ENCODE measurements at regions not wholly inside any gene's neighbourhood (a gene's known extent, or its start where the extent isn't known, plus 50 kb on each side); places are given as distances from the start of the nearest gene placed in this dataset.

DNA sequence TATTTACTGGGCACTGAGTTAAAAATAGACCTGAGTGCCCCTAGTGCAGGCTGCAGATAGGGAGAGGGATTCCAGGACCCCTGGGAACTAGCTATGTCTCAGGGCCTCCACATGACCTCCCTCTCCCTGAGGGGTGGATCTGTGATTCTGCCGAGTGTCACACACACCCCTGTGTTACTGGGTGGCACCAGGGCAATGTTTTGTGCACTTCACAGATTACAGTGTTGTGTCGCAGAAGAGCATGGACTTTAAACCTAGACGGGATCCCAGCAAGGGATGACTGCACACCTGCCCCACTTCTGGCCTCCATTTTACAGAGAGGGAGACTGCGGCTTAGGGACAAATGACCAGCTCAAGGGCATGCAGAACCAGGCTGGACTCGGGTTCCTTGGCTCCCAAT lies 65.6 kb downstream of the ZFP36L2 start:
- Histone ChIP-seq H3K9me3 (ENCODE audit: low read length) (no peaks in the 10 kb centered on the region), H2AFZ (ENCODE audit: low read length) (no peak overlapping the region), H3K79me2 (ENCODE audit: insufficient read depth, low read depth, low read length) (no peaks in the 10 kb centered on the region), H3K27ac (ENCODE audit: low read depth, low read length, poor library complexity, severe bottlenecking) (no peak overlapping the region), H4K20me1 (ENCODE audit: insufficient read depth, low read length) (no peaks in the 10 kb centered on the region), H3K36me3 (ENCODE audit: insufficient read depth, low read length) (no peaks in the 10 kb centered on the region), H3K4me1 (ENCODE audit: insufficient read depth, low read length, poor library complexity, severe bottlenecking) (peaks cover 7% of the 10 kb centered on the region), H3K4me2 (ENCODE audit: low read length) (no peak overlapping the region), H3K9me2 (ENCODE audit: insufficient read depth, low read length) (no peaks in the 10 kb centered on the region), H3K4me3 (ENCODE audit: low read depth, low read length, poor library complexity, severe bottlenecking) (no peak overlapping the region)
- BruUV-seq (replicated peaks): no TSS peak
- DNase-seq (ENCODE audit: low spot score): no peak
- CTCF ChIA-PET (ENCODE audit: unreplicated experiment): no interaction called here
- POLR2A ChIA-PET: interaction anchor here (1.1 kb wide), 1 partner anchor 21 kb away, joined by 6 read pairs; no protein-coding TSS in a partner anchor
- TF ChIP-seq EZH2phosphoT487 (IDR thresholded peaks at IDR 0.05; ENCODE audit: borderline replicate concordance, low read depth, low read length): no peak
- TF ChIP-seq, protein P1, sequence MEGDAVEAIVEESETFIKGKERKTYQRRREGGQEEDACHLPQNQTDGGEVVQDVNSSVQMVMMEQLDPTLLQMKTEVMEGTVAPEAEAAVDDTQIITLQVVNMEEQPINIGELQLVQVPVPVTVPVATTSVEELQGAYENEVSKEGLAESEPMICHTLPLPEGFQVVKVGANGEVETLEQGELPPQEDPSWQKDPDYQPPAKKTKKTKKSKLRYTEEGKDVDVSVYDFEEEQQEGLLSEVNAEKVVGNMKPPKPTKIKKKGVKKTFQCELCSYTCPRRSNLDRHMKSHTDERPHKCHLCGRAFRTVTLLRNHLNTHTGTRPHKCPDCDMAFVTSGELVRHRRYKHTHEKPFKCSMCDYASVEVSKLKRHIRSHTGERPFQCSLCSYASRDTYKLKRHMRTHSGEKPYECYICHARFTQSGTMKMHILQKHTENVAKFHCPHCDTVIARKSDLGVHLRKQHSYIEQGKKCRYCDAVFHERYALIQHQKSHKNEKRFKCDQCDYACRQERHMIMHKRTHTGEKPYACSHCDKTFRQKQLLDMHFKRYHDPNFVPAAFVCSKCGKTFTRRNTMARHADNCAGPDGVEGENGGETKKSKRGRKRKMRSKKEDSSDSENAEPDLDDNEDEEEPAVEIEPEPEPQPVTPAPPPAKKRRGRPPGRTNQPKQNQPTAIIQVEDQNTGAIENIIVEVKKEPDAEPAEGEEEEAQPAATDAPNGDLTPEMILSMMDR (conservative IDR thresholded peaks at IDR 0.05; ENCODE audit: low read length): no peak
- intact Hi-C loops (cut with micrococcal nuclease; ENCODE audit: unreplicated experiment): no loop called here

DNA sequence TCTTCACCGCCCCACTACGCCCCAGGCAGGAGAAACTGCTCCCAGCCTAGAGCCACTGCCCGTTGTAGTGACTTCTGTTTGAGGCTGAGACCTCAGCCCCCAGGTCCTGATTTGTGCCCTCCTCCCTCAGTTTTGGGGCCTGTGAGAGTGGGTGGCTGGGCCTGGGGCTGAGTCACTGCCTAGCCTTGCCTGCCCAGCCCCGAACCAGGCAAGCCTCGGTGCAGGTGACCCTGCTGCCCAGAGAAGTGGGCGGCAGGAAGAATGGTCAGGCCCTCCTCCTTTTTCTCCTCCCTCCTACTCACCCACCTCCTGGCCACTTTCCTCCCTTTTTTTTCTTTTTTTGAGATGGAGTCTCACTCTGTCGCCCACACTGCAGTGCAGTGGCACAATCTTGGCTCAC lies 66.6 kb downstream of the ZFP36L2 start:
- no peak overlapping the region for H3K4me2 ChIP-seq (ENCODE audit: low read length)
- no peak overlapping the region for H2AFZ ChIP-seq (ENCODE audit: low read length)
- H4K20me1 ChIP-seq (ENCODE audit: insufficient read depth, low read length): no peaks in the 10 kb centered on the region
- no peak for DNase-seq (ENCODE audit: low spot score)
- intact Hi-C loops (cut with micrococcal nuclease; ENCODE audit: unreplicated experiment): no loop called here
- ChIA-PET POLR2A (no interaction called here), CTCF (ENCODE audit: unreplicated experiment) (no interaction called here)
- H3K27ac ChIP-seq (ENCODE audit: low read depth, low read length, poor library complexity, severe bottlenecking): no peak overlapping the region
- no peak overlapping the region for H3K4me3 ChIP-seq (ENCODE audit: low read depth, low read length, poor library complexity, severe bottlenecking)
- BruUV-seq (replicated peaks): no TSS peak
- H3K79me2 ChIP-seq (ENCODE audit: insufficient read depth, low read depth, low read length): no peaks in the 10 kb centered on the region
- H3K36me3 ChIP-seq (ENCODE audit: insufficient read depth, low read length): no peaks in the 10 kb centered on the region
- TF ChIP-seq, protein P1 (conservative IDR thresholded peaks at IDR 0.05; ENCODE audit: low read length): no peak
- no peak for TF ChIP-seq EZH2phosphoT487 (IDR thresholded peaks at IDR 0.05; ENCODE audit: borderline replicate concordance, low read depth, low read length)
- H3K9me2 ChIP-seq (ENCODE audit: insufficient read depth, low read length): no peaks in the 10 kb centered on the region
- peaks cover 7% of the 10 kb centered on the region for H3K4me1 ChIP-seq (ENCODE audit: insufficient read depth, low read length, poor library complexity, severe bottlenecking)
- no peaks in the 10 kb centered on the region for H3K9me3 ChIP-seq (ENCODE audit: low read length)

DNA sequence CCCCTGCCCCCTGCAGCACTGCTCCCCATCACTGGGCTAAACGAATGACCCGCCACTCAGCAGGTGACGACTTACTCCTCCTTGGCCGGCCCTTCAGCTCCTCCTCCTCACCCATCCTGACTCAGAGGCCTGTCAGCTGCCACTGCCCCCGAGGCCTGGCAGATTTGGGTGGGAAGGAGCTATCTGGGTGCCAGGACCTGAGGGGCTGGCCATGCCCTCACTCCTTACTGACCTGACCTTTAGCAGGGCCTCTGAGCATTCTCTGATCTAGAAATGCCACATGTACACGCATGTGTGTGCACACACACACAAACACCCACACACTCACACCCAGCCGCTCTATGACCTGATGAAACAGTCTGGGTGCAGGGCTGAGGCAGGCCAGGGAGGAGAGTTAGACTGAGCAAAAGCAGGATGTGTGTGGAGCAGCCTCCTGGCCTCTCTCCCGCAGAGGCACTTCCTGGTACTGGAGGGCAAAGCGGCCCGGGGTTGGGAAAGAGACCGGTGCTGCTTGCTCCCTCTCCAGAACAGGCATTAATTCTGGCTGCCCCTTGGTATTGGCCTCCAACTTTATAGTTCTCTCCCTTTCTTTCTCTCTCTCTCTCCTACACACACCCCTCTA lies 68.0 kb downstream of the ZFP36L2 start:
- Histone ChIP-seq H3K36me3 (ENCODE audit: insufficient read depth, low read length) (no peaks in the 10 kb centered on the region), H3K4me2 (ENCODE audit: low read length) (no peak overlapping the region; the same call in 1 of the 2 replicates), H3K9me2 (ENCODE audit: insufficient read depth, low read length) (no peaks in the 10 kb centered on the region), H3K79me2 (ENCODE audit: insufficient read depth, low read depth, low read length) (no peaks in the 10 kb centered on the region), H3K4me1 (ENCODE audit: insufficient read depth, low read length, poor library complexity, severe bottlenecking) (peaks cover 7% of the 10 kb centered on the region), H3K27ac (ENCODE audit: low read depth, low read length, poor library complexity, severe bottlenecking) (no peak overlapping the region), H2AFZ (ENCODE audit: low read length) (no peak overlapping the region), H4K20me1 (ENCODE audit: insufficient read depth, low read length) (no peaks in the 10 kb centered on the region), H3K4me3 (ENCODE audit: low read depth, low read length, poor library complexity, severe bottlenecking) (no peak overlapping the region), H3K9me3 (ENCODE audit: low read length) (no peaks in the 10 kb centered on the region)
- BruUV-seq (replicated peaks): no TSS peak
- DNase-seq (ENCODE audit: low spot score): no peak
- ChIA-PET CTCF (ENCODE audit: unreplicated experiment) (no interaction called here), POLR2A (no interaction called here)
- intact Hi-C loops (cut with micrococcal nuclease; ENCODE audit: unreplicated experiment): no loop called here
- no peak for TF ChIP-seq EZH2phosphoT487 (IDR thresholded peaks at IDR 0.05; ENCODE audit: borderline replicate concordance, low read depth, low read length)
- TF ChIP-seq, protein P1 (conservative IDR thresholded peaks at IDR 0.05; ENCODE audit: low read length): no peak

Measured in OCI-LY7 (cell line).